COLO829 (cell line): ENCODE measurements at regions not wholly inside any gene's neighbourhood (a gene's known extent, or its start where the extent isn't known, plus 50 kb on each side); places are given as distances from the start of the nearest gene placed in this dataset.
"Not testable (repeated sequence)": the region's sequence is repeated elsewhere in the genome, so short reads cannot be mapped to it uniquely, and the experiment has no call there.

ENCODE experiments used
- DNase-seq: peaks from one replicate; pipeline ENCODE4 v3.0.0; 2012; ENCODE audit warnings: low spot score

DNA sequence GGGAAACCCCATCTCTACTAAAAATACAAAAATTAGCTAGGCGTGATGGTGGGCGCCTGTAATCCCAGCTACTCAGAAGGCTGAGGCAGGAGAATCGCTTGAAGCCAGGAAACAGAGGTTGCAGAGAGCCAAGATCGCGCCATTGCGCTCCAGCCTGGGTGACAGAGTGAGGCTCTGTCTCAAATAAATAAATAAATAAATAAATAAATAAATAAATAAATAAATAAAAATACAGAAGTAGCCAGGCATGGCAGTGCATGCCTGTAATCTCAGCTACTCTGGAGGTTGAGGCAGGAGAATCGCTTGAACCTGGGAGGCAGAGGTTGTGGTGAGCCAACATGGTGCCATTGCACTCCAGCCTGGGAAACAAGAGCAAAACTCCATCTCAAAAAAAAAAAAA, 1068.7 kb upstream of the CITED2 start:
- not testable (repeated sequence) for DNase-seq

DNA sequence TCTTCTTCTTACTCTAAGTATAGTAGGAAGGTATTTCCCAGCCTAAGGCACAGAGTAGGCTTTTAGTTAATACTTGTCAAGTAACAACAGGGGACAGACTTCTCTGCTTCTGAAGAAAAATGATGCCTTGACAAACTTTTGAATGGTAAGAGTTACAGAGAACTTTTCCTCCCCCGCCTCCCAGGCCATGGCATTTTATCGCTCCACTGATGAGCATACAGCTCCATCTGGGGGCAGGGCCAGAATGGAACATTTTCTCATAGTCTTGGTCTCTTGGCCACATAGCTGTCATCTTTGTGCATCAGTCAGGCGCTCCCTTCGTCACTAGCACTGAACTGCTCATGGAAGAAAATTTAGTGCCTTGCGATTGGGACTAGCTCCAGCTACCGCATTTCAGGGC, 1066.8 kb upstream of the CITED2 start:
- DNase-seq, result peak; percentile 13

DNA sequence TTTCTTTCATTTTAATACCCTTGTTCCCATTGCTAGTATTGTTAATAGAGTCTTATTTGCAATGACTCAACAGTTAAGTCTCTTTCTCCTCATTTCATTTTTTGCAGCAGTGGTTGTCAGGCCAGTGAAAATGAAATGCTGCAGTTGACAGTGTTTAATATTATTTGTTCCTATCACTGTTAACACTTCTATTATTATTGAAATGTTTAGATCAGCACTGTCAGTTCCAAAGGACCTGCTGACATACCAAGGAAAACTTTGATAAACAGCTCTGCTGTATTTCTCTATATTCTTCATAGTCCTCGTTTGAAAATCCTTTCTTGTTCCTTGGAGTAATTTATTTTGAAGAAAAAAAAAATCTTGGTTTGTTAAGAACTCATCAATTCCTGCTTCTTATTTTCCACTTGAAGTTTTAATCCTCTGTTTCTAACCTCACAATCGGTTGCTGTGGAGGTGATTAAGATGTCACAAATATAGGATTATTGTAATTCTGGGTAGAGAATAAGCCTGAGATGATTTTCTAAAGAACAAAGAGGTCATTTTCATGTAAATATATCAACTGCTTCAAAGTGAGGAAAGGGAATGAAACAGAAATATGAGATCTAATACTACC, 1065.9 kb upstream of the CITED2 start:
- DNase-seq, result no peak

DNA sequence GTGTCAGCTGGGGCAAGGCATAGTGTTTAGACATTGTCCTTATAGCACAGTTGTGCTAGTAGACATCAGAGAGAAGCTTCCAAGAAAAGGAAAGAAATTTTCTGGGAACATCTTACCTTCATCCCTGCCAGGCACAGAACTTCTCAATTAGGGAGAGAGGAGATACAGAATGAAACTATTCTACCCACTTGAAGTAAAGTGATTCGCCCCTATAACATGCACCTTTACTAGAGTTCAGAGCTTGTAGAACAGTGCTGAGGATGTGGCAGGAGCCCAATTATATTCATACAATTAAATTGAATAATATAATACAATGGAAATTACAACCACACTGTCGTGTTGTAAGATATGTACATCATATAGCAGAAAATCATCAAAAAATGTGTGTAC, 1063.9 kb upstream of the CITED2 start:
- no peak for DNase-seq

DNA sequence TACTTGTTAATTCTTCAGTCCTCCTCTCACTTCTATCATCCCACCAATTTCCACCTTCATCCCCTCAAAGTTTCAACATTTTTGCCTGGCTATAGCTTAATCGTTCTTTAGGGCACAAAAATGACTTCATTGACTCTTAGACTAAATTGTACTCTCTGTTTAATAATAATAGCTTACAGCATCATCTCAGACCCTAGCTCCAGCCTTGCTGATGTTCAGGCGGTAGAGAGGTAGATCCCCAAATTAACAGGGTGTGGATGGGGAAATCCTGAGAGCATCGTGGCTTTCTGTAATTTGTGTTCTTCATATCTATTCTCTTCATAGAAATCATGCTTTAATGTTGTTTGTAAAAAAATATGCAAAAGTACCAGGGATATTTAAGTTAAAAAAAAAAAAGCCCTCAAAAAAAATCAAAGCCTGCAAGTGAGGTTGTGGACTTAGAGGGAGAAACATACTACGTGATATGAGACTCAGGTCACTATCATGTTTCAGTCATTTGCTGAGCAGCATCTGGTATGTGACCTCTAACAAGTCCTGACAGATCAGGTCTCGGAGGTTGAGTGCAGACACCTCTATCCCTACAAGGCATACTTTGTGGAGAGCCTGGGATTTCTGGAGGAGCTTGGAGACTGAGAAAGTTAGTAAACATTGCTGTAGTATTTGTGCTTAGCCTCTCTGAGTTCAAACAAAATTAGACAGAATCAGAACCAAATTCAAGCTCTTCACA, 1063.3 kb upstream of the CITED2 start:
- DNase-seq, result no peak

DNA sequence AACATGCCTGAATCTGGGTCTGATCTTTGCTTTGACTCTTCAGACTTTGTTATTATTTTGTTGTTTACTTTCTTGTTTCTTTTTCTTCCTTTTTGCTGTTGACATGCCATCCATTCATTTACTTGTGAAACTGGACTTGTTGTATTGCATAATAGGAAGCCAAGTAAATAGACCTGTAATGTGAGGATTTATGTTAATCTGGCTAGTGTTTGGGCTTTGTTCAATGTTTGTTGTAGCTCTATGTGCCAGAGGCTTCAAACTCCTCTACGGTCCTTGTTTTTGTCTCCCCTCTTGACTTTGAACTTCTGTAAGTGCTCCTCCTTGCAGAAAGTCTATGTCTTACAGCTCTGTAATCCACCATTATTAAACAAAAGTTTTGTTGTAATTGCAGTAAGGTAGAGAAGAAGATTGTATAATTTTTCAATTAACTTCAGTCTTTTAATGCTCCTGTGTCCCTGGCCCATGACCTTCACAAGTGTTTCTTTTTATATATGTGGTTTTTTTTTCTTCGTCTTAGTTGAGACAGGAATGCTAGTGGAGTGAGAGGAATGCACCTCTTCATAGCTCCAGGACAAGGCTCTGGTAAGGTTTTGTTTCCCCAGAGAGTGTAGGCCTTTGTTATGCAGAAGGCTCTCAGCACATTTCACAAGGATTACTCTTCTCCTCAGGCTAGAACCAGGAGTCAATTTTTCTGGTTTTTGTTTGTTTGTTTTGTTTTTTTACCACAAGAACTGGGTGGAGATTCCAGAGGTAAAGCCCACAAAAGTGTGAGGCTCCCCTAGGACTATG, 1061.8 kb upstream of the CITED2 start:
- DNase-seq, result peak; percentile 16

DNA sequence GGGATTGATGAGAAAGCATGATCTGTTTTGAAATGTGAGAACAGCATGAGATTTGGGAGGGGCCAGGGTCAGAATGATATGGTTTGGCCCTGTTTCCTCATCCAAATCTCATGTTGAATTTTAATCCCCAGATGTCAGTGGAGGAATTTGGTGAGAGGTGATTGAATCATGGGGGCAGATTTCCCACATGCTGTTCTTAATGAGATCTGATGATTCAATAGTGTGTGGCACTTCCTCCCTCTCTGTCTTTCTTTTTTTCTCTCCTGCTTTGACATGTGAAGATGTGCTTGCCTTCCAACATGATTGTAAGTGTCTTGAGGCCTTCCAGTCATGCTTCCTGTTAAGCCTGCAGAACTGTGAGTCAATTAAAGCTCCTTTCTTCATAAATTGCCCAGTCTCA, 1060.3 kb upstream of the CITED2 start:
- DNase-seq, result no peak

DNA sequence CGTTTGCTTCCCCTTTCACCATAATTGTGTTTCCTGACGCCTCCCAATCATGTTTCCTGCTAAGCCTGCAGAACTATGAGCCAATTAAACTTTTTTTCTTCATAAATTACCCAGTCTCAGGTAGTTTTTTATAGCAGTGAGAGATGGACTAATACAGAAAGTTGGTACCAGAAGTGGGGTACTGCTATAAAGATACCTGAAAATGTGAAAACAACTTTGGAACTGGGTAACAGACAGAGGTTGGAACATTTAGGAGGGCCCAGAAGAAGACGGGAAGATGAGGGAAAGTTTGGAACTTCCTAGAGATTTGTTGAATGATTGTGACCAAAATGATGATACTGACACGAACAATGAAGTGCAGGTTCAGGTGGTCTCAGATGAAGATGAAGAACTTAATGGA, 1058.6 kb upstream of the CITED2 start:
- DNase-seq, result no peak

DNA sequence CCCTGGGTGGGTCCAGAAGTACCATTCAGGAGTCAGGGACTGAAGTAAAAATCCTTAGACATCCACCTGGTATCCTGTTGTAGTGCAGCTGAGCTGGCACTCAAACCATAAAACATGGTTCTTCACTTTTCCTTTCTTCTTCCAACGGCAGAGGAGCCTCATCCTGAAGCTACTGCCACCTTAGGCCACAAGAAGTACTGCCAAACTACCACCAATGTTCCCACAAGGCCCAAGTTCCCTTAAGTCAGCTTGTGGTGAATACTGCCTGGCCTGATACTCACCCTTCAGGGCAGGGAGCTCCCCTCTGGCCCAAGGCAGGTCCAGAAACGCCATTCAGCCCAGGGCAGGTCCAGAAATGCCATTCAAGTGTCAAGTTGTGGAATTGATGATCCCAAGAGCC, 1053.4 kb upstream of the CITED2 start:
- DNase-seq, result no peak

DNA sequence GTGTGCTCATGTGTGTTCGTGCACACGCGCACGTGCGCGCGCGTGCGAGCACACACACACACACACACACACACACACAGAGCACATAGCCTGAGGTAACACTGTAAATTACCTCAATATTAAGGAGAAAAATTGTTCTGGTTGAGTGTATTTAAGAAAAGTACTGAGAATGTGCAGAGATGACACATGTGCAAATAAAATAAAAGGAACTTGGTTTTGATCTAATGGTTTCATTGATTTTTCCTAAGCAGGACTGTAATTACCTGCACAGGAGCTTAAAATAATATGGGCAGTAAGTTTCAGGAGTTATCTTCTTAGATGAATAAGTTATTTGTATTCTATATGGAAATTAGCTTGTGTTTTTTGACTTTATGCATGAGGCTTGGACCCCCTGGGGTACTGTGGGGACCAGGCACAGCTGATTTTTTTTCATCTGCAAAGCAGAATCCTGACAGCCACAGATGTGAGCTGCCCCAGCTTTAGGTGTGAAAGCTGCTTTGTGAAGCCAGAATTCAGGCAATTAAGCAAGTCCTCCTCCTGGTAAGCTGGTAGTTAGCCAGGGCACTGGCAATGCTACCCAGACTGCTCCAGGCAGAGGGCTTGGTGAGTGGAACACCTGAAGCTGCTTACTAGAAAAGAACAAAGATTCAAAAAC, 1040.6 kb upstream of the CITED2 start:
- DNase-seq, result no peak

DNA sequence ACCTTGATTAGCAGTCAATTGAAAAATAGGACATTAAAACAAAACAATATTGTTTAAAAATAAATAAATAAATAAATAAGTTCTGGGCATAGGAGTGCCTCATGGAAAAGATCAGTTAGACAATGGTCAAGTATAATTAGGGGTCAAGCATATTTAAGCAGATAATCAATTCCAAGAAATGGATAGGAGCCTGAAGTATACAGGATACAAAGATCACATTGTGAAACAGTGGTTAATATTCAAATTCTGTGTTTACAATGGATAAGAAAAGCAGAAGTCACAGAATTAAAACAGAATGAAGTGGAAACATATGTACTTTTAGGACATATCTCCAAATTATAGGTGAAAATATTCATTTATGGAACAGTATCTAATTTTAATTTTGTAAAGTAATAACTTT, 1028.6 kb upstream of the CITED2 start:
- DNase-seq, result no peak

DNA sequence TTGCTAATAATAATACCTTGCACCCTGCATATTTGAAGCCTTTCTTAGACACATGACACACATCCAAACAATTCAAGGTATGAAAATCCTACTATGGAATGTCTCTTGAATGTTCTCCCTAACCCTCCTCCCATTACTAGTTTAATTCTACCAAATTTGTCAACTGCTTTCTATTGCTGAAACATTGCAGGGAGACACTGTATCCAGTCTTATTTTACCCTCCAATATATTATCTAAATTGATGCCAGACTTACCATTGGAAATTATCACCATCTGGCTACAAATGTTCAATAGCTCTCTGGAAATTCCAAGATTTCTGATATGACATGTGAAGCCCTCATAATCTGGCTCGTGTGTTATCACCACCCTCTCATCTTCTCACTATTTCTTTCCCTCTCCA, 1027.3 kb upstream of the CITED2 start:
- DNase-seq, result no peak

DNA sequence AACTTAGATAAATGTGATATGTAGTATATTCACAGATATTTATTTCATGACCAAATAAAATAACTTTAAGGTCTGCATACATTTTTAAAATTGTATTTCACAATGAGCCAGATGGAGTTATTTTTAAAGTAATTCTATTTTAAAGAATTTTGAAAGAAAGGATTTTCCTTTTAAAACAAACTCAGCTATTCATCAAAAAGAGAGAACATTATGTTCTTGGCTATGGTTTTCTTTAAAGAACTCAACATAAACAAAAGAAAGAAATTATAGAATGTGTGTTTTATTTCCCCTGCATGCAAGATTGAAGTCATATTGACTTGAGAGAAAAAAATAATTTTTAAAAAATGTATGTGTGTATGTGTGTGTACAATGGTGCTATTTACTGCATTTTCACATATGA, 1023.6 kb upstream of the CITED2 start:
- DNase-seq, result no peak

DNA sequence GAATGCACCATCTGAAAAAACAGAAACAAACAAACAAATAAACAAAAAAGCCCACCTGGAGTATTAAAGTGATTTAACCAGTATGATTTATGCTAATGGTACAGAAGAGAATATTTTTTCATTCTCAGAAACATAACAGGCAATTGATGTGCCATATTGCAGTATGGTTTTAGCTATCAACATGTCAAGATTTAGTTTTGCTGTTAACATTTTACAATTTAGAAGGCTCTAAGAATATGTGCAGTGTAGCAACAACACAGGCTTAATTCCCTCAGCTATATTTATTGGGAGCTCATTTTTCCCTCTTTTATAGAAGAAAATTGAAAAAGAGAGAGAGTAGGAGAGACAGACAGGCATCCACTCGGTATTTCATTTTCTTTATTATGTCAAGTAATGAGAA, 1022.7 kb upstream of the CITED2 start:
- DNase-seq, result no peak

DNA sequence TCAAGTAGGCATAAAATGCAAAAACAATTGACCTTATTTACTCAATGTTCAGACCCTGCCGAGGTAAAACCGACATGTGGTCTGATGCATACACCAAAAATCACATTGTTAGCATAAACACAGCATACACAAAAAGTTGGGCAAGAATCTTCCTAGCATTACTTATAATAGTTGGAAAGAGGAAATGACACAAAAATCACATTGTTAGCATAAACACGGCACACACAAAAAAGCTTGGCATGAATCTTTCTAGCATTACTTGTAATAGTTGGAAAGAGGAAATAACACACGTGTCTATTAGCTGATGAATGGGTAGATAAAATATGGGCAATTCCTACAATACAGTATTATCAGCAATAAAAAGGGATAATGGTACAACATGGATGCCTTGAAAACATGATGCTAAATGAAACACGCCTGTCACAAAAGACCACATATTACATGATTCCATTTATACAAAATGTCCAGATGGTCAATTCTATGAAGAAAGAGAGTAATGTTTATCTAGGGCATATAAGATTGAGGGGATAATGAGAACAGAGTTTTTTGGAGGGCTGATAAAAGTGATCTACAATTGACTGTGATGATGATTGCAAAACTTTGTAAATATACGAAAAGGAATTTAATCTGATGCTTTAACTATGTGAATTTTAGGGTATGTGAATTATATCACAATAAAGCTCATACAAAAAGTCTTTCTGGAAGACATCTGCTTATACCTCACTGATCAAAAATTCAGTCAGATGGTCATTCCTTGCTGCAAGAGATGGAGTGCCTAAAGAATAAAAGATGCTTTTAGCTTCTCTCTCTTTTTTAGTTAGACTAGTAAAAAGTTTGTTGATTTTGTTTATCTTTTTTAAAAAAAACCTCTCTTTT, 1019.5 kb upstream of the CITED2 start:
- DNase-seq, result no peak

DNA sequence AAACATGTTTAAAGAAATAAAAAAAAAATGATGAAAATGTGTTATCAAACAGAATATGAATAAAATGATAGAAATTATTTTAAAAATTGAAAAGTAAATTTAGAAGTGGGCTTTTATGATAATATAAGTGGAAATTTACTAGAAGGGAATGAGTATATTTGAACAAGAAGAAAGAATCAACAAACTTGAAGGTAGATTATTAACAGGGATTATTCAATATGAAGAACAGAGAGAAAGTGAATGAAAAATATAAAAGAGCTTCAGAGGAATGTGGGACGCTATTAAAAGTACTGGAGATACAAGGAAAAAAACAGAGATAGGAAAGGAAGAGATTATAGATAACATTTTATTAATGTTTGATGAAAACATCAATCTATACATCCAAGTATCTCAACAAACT, 1014.4 kb upstream of the CITED2 start:
- no peak for DNase-seq

DNA sequence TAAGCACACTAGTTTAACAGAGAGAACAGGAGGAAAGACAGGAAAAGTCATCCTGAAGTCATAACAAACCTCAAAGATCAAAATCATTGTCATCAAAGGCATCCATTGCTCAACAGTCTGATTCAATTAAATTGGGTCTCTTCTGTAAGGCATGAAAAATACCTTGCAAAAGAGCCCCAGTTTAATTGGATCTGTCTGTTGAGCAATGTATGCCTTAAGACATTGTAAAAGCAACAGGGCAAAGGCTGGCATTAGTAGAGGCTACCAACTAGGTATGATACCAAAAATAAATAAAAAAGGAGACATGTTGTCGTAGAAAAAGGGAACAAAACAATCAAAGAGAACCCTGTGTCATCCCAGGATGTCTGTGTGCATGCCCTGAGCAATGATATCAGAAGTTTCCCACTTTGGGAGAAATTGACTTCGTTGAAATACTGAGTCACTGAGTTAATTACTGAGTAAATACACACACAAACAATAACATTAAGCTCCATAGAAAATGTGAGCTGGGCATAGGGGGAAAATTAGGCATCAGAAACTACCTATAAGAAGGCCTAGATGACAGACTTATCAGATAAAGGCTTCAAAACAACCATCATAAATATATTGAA, 1013.8 kb upstream of the CITED2 start:
- no peak for DNase-seq

DNA sequence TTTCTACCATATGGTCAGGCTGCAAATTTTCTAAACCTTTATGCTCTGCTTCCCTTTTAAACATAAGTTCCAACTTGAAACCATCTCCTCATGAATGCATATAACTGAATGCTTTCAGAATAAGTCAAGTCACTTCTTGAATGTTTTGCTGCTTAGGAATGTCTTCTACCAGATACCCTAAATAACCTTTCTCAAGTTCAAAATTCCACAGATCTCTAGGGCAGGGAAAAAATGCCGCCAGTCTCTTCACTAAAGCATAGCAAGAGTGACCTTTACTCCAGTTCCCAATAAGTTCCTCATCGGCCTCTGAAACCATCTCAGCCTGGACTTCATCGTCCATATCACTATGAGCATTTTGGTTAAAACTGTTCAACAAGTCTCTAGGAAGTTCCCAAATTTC, 1011.2 kb upstream of the CITED2 start:
- DNase-seq, result no peak

DNA sequence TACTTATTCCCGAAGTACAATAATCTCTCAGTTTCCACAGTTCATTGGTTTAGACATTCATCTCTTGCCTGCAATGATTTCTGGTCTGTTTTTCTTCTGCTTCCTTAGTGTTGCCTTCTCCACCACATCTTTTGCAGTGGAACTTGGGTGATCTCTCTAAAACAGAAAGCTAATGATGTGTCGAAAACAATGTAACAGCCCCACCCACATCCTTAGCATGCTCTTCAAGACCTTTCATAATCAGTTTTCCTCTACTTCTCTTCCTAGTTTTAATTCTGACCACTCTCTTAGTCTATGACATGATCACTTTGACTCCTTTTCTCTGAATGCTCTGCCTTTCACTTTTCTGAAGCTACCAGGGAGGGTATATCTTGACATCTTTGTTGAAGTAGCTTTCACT, 1007.9 kb upstream of the CITED2 start:
- DNase-seq, result no peak

DNA sequence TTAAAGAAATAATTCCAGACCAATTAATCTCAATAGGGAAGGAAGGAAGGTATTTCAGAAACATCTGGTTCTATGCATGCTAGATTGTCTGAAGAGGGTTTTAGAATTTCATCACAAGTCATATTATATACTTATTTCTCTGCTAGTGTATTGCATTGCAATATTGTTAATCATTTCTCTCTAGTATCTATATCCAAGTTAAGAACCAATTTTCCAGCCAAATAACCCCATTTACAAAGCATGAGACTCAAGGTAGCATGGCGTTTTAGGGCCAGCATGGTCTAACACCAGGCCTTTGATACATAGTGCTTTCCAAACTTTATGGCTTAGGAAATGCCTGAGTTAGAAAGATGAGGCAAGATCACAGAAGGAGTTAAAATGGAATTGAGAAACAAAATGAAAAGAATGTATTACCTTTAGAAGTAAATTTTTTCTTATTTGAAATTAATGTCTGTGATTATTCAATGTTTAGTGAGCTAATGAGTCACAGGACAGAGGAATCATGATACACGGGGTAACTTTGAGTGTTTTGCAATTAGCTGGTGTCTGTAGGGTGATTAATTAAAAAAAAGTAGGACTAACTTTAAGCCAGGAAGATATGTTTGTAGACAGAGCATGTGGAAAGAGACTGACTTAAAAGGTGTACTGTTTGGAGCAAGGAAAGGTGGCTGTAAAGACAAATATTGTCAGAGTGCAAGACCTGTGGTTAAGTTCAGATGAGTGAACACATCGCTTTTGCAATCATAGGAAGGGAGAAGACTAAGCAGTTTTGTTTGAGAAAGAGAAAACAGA, 1006.2 kb upstream of the CITED2 start:
- no peak for DNase-seq

DNA sequence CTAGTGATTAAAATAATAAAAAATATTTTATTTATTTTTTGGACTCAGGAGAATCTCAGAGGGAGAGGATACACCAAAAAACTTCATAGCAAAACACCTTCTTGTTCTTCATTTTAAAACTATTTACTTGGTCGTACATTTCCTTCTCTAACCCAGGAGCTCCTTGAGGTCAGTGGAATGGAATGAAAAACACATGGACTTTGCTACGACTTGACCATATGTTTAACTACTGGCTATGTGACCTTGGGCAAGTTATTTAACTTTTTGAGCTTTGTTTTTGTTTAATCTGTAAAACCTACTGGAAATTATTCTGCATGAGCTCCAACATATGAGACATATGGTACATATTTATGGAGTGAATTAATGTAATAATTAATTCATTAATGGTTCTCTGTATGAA, 1005.5 kb upstream of the CITED2 start:
- no peak for DNase-seq
